Activated CD8-positive, alpha-beta memory T cell treated with anti-CD3 and anti-CD28 coated beads for 4 hours (primary cell): ENCODE measurements at regions not wholly inside any gene's neighbourhood (a gene's known extent, or its start where the extent isn't known, plus 50 kb on each side); places are given as distances from the start of the nearest gene placed in this dataset.

Experiments used
- DNase-seq, 2 donors: peaks; one replicate each; pipeline ENCODE4 v3.0.0-alpha.2; 2020; ENCODE audit warnings: low read depth in 2 of 2

GRCh38 chr12:65597527-65597926, 226.8 kb upstream of the HMGA2 start:
- no peak for DNase-seq

DNA sequence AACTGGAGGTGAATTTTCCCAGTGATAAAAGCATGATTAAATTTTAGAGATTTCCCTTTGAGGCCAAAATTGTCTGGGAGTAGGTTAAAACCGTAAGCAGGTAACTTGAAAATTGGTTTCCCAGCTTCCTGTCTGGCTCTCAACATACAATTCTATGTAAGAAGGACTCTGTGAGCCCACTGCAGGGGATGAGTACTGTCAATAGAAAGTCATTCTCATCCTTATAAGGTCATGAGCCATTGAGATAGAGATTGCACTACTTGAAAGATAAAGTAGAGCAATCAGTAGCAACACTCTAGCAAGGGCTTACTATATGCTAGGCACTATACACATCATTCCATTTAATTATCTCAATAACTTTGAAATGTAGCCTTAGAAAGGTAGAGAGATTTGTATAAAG, 225.6 kb upstream of the HMGA2 start:
- no peak for DNase-seq

DNA sequence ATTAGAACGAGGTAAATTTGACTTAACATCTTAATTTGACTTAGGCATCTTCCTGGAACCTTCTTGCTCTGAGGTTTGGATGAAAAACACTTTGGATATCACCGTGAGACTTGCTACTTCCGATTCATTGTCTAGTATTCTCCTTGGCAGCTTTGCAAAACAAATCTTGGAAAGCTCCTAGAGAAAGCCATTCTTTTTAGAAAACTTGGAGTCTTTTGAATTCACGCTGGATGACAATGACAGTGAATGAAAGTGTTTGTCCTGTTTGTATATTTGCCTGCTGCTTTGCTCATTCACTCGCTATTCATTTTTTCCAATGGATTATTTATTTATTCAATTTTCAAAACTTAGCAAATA, 222.1 kb upstream of the HMGA2 start:
- DNase-seq, result no peak

- DNase-seq, result no peak
These were observed 221.5 kb upstream of the HMGA2 start for GRCh38 chr12:65602610-65603295.

GRCh38 chr12:65603438-65604351, 220.6 kb upstream of the HMGA2 start:
- no peak for DNase-seq

- no peak for DNase-seq
These were observed 219.3 kb upstream of the HMGA2 start for GRCh38 chr12:65605019-65605418.

DNA sequence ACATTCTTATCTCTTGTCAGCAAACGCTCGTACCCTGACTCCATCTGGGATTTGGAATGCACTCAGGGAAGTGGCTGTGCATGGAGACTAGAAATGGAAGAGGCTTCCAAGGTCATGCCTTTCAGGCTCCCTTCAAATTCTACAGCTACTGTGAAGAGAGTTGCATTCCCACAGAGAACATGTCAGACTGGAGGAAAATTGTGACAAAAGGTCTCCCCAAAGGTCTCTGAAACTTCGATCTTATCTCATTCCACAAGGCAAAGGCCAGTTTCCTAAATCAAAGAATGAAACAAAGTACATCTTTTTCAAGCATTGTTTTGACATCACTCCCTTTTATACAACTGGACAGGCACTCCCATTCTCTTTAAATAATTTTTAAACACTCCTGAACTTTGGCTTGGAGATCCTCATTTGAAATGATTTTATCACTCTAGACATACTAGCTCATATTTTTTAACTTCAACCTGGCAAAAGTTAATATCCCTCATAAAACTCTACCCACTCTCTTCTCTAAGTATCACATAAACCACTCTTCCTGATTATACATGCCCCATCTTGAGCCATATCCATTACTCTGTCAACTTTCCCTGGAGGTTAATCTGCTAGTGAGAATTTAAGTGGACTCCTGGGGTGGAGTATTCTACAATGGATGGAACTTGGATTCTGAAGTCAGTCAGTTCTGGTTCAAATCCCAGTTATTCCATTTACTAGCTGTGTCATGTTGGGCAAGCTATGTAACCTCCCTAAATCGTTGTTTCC, 218.1 kb upstream of the HMGA2 start:
- no peak for DNase-seq

DNA sequence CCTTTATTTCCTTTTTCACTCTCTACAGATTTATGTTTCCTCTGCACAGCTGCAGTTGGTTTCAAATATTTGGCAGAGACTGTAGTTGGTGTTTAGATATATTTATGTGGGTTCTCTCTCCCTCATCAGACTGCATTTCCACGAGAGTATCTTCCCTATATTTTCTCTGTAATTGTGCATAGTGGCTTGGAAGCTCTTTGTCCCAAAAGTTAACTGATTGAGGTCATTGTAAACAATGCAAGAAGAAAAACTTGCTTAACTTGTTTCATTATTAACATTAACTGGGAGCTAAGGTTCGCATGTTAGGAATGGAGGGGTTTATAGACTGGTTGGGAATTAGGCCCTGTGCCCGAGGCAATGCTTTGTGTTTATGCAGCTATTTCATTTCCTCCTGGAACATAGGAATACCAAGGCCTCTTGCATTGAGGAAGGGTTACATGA, 216.9 kb upstream of the HMGA2 start:
- DNase-seq, result no peak

GRCh38 chr12:65608319-65608916, 215.9 kb upstream of the HMGA2 start:
- DNase-seq, result no peak

DNA sequence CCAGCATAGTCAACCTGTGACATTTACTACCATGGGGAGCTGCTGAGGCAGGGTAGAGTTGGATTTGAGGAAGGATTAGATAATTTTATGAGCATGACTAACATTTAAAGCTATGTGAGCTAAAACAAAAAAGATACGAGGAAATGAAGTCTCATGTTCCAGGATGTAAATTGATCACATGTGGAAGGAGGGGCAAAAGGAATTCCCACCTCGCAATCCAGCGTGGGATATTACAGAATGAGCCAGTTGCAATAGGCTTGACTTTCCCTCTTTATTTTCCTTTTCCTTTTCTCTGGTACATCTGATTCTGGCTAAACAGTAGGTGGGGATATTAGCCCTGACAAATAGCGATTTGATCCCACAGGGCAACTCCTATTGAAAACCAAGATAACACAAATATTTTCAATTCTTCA, 214.9 kb upstream of the HMGA2 start:
- DNase-seq, result no peak

DNA sequence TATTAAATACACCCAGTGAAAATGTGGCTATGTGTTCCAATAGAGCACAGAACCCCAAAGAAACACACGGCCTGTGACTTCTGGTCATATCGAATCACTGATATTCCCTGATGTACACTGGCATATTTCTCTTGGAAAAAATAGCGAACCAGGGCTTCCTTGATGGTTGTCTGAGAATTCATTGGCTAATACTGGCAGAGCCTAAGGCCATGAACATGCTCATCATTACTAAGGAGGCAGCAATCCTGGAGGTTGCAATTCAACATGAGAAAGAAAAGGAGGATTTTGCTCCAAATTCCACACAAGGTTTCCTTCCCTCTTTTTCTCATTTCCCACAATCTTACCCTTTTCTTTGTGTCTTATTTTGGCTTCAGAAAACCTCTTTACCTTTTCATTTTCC, 212.9 kb upstream of the HMGA2 start:
- DNase-seq, result no peak

DNA sequence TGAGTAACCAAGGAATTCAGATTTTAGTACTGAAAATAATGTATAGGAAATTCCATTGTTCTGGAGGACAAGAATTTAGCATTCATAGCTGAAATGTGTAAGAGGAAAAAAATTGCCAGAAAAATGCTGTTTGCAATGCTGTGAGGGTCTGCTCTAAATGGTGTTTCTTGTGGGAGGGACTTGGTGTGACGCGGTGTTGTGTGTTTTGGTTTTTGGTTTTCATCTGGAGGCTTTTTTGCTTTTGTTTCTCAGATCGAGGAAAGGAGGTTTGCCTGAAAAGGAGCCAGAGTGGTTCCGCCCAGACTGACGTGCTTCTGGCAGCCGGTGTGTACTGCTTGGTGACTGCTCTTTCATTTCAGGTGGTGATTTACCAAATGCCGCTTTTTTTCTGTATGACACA, 211.8 kb upstream of the HMGA2 start:
- no peak for DNase-seq

GRCh38 chr12:65613692-65614091, 210.6 kb upstream of the HMGA2 start:
- no peak for DNase-seq

- DNase-seq, result no peak
These were observed 209.9 kb upstream of the HMGA2 start for GRCh38 chr12:65614259-65614889.

DNA sequence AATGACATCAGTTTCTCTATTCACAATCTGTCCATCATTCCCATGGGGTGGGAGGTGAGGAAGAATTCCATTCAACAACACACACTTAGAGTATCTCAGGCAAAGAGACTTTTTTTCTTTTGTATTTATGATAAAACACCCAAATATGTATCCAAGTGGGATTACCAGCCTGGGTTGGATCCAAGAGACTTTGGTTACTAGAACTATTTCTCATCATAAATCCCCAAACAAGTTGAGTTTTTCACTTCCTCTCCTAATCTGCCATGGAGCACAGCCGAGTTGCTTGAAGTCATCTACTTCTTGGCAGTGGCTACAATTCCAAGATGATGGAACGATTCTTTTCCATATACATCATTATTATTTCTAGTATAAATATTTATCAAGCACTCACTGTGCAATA, 209.2 kb upstream of the HMGA2 start:
- DNase-seq, result no peak

DNA sequence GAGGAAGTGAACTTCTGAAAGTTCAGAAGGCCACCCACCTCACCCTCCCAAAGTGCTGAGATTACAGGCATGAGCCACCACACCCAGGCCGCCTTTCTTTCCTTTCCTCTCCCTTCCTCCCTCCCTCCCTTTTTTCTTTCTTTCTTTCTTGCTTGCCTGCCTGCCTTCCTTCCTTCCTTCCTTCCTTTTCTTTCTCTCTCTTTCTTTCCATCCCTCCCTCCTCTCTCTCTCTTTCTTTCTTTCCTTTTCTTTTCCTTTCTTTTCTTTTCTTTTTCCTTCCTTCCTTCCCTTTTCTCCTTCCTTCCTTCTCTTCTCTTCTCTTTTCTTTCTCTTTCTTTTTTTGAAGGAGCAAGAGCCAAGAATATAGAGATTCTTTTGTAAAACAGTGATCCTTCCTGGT, 208.3 kb upstream of the HMGA2 start:
- no peak for DNase-seq

- DNase-seq, result no peak
These were observed 205.7 kb upstream of the HMGA2 start for GRCh38 chr12:65618588-65618987.

GRCh38 chr12:65619018-65619417, 205.3 kb upstream of the HMGA2 start:
- no peak for DNase-seq

GRCh38 chr12:65620046-65620445, 204.2 kb upstream of the HMGA2 start:
- DNase-seq, result no peak

DNA sequence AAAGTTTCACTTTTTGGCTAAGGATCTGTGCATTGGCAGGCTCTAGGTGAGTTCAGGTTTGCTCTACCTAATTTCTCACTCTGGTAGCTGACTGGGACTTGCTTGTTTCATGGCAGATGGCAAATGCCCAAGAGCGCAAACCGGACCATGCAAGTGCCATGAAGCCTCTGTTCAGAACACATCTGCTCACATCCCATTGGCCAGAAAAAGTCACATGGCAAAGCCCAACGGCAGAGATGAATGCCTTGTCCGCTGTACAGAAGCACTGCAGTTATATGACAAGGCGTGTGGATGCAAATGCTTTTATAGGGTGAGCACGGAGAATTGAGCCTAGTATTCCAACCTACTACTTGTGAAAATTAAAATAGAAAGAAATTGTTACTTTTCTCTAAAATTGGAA, 202.2 kb upstream of the HMGA2 start:
- DNase-seq, result no peak

- no peak for DNase-seq
These were observed 200.8 kb upstream of the HMGA2 start for GRCh38 chr12:65623507-65623906.
